Stimulated activated CD4-positive, alpha-beta T cell treated with anti-CD3 and anti-CD28 coated beads, Interleukin-12 subunit alpha, Interleukin-12 subunit beta, amount 100 ng/mL, for 24 hours (primary cell): ENCODE measurements at regions not wholly inside any gene's neighbourhood (a gene's known extent, or its start where the extent isn't known, plus 50 kb on each side); places are given as distances from the start of the nearest gene placed in this dataset.
"Not testable (repeated sequence)": the region's sequence is repeated elsewhere in the genome, so short reads cannot be mapped to it uniquely, and the experiment has no call there.

Experiments
- DNase-seq, 2 experiments: peaks; one replicate each; pipeline ENCODE4 v3.0.0-alpha.2; 2020; ENCODE audit warnings: low read depth in 2 of 2

- DNase-seq, result no peak
Observed at GRCh38 chr5:96203761-96204160, 229.3 kb downstream of the PCSK1 start.

- DNase-seq, result no peak
Observed at GRCh38 chr5:96201503-96201902, 231.5 kb downstream of the PCSK1 start.

- DNase-seq, result no peak
Observed at GRCh38 chr5:96200641-96201040, 232.4 kb downstream of the PCSK1 start.

- no peak for DNase-seq
Observed at GRCh38 chr5:96199713-96200183, 233.3 kb downstream of the PCSK1 start.

- DNase-seq, result no peak
Observed at GRCh38 chr5:96198356-96199058, 234.5 kb downstream of the PCSK1 start.

- not testable (repeated sequence) for DNase-seq
Observed at GRCh38 chr5:96197767-96198166, 235.3 kb downstream of the PCSK1 start.

- no peak for DNase-seq
Observed at GRCh38 chr5:96197347-96197746, 235.7 kb upstream of the ELL2 start.

GRCh38 chr5:96196890-96197289 is 235.2 kb upstream of the ELL2 start:
- no peak for DNase-seq

- DNase-seq, result no peak
Observed at GRCh38 chr5:96196407-96196806, 234.8 kb upstream of the ELL2 start.

- DNase-seq, result no peak
Observed at GRCh38 chr5:96195123-96195522, 233.5 kb upstream of the ELL2 start.

- DNase-seq, result no peak
Observed at GRCh38 chr5:96194593-96194992, 232.9 kb upstream of the ELL2 start.

GRCh38 chr5:96193946-96194345 is 232.3 kb upstream of the ELL2 start:
- DNase-seq, result no peak

- DNase-seq, result no peak
Observed at GRCh38 chr5:96189987-96190386, 228.3 kb upstream of the ELL2 start.

GRCh38 chr5:96189028-96189826 is 227.6 kb upstream of the ELL2 start:
- no peak for DNase-seq

GRCh38 chr5:96187309-96188027 is 225.8 kb upstream of the ELL2 start:
- no peak for DNase-seq

- DNase-seq, result not testable (repeated sequence)
Observed at GRCh38 chr5:96184510-96184909, 222.9 kb upstream of the ELL2 start.

GRCh38 chr5:96180684-96181435 is 219.2 kb upstream of the ELL2 start:
- DNase-seq, result no peak

- no peak for DNase-seq
Observed at GRCh38 chr5:96177303-96177869, 215.7 kb upstream of the ELL2 start.

- no peak for DNase-seq
Observed at GRCh38 chr5:96176022-96176421, 214.4 kb upstream of the ELL2 start.

- DNase-seq, result no peak
Observed at GRCh38 chr5:96175090-96175489, 213.4 kb upstream of the ELL2 start.

GRCh38 chr5:96173366-96173765 is 211.7 kb upstream of the ELL2 start:
- DNase-seq, result no peak
